ENCODE measurements at regions not wholly inside any gene's neighbourhood (a gene's known extent, or its start where the extent isn't known, plus 50 kb on each side); places are given as distances from the start of the nearest gene placed in this dataset.

DNA sequence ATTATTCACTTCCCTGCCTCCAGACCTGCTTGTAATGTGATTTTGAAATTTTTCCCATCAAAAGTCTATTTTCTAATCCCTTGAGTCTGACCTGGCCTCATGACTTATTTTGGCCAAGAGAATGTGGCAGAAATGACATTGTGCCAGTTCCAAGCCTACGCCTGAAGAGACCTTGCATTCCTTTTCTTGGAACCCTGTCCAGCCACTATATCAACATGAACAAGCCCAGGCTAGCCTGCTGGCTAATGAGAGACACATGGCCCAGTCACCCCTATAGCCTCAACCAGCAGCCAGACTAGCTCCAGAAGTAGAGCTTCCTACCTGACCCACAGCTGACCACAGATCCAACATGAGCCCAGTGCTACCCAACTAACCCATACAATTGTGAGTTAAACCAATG, 121.1 kb upstream of the ACP3 start:
- DNase-seq: no peak

DNA sequence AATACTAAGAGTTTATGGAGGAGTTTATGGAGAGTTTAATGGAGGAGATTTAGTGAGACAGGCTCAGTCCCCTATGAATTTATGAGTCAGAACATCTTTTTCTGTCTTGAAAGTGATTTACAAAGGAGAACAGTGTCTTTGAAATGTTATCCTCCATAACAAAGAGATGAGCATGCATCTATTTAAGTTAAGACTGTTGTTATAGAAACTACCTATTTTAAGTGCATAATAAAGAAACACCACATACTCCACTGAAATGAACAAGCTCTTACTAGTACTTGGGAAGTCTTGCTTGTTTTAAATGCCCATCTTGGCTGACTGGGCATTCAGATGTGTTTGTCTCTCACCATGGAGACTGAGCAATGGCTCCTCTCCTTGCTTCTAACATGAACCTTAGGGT, 118.7 kb upstream of the ACP3 start:
- DNase-seq: no peak

GRCh38 chr3:132199451-132199850, 117.8 kb upstream of the ACP3 start:
- DNase-seq: no peak

GRCh38 chr3:132202586-132202985, 114.6 kb upstream of the ACP3 start:
- no peak for DNase-seq

DNA sequence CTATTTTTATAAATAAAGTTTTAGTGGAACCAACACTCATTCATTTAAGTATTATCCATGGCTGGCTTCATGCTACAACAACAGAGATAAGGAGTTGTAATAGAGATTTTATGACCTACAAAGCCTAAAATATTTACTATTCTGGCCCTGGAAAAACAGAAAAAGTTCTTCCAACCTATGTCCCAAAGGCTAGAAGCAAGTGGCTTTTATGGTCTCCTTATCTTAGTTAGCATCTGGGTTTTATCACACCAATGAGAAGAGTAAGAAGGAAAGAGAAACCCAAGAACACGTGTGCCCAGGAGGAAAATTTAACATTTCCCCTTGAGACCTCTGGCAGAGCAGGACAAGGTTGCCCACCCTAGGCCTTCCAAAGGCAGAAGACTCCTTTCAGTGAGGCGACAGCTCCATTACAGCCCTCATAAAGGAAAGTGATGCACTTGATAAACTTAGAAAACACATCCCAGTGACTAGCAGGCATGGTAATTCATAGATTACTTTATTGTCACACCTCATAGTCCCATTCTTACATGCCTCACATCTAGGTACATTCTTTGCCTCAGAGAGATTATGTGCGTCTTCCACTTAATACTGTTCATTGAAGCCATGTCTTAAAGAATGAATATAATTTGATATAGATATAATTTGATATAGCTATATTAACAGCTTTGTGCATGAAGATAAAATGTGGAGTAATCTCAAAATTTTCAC, 113.2 kb upstream of the ACP3 start:
- no peak for DNase-seq

DNA sequence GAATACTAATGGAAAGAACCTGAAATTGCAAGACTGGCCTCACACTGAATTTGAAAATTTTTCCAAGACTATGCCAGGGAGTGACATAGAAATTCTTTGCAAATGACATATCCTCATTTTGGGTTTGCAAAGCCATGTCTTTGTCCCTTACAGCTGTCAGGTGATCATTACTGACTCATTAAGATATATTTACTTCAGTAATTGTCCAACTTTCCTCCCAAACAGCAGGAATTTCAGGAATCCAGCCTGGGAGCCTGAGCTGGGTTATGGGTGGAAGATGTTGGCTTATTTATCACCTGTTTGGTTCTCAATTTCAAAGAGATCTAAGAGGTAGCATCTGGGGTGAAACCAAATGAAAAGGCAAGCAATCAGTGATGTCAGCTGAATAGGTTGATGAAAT, 111.6 kb upstream of the ACP3 start:
- no peak for DNase-seq

- no peak for DNase-seq
These were observed 107.4 kb upstream of the ACP3 start for GRCh38 chr3:132209855-132210254.

- DNase-seq: no peak
These were observed 106.5 kb upstream of the ACP3 start for GRCh38 chr3:132210476-132211346.

DNA sequence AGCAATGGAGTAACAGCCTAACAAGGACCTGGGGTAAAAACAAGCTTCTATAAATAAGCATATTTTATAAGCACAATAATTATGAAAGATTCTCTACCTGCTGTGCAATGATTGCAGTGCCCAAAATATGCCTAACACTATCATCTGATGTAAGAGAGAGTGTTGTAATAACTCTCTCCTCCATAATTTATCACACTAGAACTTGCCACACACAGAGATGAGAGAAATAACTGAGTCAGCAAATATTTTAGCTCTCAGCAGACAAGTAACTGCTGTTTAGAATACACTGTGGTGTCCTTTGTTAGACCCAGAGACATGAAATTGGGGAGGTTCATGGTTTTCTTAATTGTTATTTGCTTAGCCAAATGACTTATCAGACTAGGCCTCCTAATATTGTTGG, 105.3 kb upstream of the ACP3 start:
- no peak for DNase-seq

- DNase-seq: no peak
These were observed 98.1 kb upstream of the ACP3 start for GRCh38 chr3:132218817-132219755.

- DNase-seq: no peak
These were observed 96.2 kb upstream of the ACP3 start for GRCh38 chr3:132220986-132221385.

GRCh38 chr3:132222868-132223538, 94.2 kb upstream of the ACP3 start:
- no peak for DNase-seq

DNA sequence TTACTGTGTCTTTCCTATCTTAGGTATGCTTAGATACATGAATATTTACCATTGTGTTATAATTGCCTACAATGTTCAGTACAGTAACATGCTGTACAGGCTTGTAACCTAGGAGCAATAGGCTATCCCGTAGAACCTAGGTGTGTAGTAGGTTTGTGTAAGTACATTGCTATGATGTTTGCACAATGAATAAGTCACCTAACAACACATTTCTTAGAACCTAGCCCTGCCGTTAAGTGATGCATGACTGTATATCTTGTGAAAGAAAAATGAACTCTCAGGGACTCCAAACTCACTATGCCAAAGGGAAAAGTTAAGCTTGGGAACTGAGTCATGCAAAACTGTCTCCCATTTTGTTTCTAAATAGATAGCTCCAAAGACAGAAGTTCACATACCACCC, 91.5 kb upstream of the ACP3 start:
- no peak for DNase-seq

- DNase-seq: no peak
These were observed 88.3 kb upstream of the ACP3 start for GRCh38 chr3:132228923-132229322.

- DNase-seq: no peak
These were observed 87.6 kb upstream of the ACP3 start for GRCh38 chr3:132229641-132230040.

GRCh38 chr3:132230156-132231000, 86.8 kb upstream of the ACP3 start:
- DNase-seq: no peak

- DNase-seq: no peak
These were observed 85.6 kb upstream of the ACP3 start for GRCh38 chr3:132231633-132232032.

- no peak for DNase-seq
These were observed 84.9 kb upstream of the ACP3 start for GRCh38 chr3:132232231-132232792.

- no peak for DNase-seq
These were observed 80.2 kb upstream of the ACP3 start for GRCh38 chr3:132236701-132237651.

GRCh38 chr3:132237652-132238032, 79.6 kb upstream of the ACP3 start:
- no peak for DNase-seq
